Ramos (cell line): ENCODE measurements at regions not wholly inside any gene's neighbourhood (a gene's known extent, or its start where the extent isn't known, plus 50 kb on each side); places are given as distances from the start of the nearest gene placed in this dataset.

Experiments
- in situ Hi-C: fragments of 300-500 bp; cut with MboI; formaldehyde crosslinking; loops from one replicate; pipeline ENCODE4 v1.14.3; 2022; ENCODE audit warnings: low sequenced_read_pairs; ENCODE audit not compliant: unreplicated experiment

DNA sequence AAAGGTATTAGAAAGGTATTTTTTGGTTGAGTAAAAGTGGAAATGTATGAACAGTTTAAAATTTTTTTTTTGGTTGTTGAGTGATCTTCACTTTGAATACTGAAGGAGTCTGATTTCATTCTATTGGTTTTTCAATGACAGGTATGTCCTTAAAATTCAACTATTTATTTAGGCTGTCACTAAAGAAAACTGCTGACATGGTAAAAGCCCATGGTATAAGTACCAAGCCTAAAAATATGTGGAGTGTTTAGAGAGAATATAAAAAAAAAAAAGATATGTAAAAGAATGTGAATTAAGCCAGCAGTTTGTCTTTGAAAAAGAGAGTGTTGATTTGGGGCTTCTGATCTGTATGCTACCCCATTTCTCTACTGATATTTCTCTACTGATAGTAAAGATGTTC is 90.3 kb upstream of the SUCLG2 start:
- in situ Hi-C loops: no loop called here

DNA sequence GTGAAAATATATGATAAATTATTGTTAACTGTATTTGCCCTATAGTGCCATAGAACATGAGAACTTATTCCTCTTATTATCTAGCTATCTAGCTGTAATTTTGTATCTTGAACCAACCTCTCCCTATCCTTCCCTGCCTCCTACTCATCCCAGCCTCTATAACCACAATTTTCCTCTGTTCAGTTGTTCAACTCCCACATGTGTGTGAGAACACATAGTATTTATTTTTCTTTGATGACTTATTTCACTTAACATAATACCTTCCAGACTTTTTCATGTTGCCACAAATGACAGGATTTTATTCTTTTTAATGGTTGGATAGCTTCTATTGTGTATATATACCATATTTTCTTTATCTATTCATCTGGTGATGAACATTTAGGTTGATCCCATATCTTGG is 85.4 kb upstream of the SUCLG2 start:
- in situ Hi-C loops: no loop called here

DNA sequence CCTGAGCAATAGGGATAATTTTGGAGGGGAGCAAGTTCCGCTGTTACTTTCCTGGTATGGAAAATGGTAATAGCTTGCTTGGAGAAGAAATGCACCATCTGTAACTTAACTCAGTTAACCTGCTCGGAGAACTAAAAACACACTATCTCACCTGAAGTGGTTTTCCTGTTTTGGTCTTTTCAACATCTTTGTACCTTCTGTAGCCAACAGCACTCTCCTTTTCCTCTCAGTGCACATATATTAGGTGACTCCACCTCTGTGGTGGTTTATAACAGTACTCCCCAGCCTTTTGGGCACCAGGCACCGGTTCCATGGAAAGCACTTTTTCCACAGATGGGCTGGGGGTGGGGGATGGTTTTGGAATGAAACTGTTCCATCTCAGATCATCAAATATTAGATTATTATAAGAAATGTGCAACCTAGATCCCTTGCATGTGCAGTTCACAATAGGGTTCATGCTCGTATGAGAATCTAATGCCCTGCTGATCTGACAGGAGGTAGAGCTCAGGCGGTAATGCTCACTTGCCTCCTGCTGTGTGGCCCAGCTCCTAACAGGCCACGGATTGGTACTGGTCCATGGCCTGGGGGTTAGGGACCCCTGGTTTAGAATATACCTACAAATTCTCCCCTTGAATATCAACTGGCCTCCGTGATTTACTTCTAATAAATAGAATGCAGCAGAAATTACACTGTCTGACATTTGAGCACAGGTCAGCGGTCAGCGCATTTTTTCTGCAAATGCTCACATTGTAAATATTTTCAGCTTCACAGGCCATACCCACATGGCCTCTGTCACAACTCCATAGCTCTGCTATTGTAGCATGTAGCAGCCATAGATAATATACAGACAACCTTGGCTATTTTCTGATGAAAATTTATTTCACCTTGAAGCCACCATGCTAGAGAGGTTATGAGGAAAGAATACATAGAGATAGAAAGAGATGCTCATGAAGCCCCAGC is 83.8 kb upstream of the SUCLG2 start:
- in situ Hi-C loops: no loop called here

DNA sequence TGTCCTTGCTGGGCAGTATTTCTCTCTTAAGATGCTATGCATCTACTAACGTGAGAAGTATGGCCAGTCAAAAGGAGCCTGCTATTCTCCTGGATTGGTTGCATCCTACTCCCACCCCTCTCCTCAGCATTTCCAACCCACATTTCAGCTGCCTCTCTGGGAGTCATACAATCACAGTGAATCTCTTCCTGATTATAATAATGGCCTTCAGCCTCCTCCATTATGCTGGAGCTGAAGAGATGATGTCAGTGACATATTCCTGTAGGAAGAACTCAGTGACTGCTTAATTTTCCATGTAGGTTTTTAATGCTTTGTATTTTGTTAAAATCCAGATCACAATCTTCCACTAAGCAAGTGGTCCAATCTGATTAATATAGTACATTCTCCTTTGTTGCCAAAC is 82.7 kb upstream of the SUCLG2 start:
- in situ Hi-C loops: no loop called here

DNA sequence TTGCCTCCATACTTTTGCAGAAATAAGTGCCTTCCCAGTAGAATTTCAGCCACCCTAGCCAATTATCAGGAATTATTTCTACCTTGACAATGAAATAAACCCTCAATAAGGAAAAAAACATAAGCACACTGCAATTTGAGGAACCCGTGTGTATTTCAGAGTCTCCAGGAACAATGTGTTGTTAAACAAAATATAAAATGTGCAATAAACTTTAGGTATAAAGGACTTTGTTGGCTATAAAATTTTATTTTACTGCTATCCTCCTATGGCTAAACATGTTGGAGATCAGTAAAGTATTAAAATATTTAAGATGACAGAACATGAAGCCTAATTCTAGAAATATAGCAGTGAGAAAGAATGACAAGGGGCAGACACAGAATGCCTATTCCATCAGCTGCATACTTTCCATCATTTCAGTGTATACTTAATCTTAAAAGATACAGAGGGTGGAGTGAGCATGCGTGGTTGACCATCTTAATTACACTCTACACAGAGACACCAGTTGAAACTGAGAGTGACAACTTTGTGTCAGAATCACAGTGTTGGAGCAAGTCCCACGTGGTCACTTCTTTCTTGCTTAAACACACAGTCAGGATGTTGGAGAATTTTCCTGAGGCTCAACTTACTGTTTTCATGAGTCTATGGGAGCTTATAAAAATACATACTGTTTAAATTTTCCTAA is 79.0 kb upstream of the SUCLG2 start:
- in situ Hi-C loops: no loop called here

DNA sequence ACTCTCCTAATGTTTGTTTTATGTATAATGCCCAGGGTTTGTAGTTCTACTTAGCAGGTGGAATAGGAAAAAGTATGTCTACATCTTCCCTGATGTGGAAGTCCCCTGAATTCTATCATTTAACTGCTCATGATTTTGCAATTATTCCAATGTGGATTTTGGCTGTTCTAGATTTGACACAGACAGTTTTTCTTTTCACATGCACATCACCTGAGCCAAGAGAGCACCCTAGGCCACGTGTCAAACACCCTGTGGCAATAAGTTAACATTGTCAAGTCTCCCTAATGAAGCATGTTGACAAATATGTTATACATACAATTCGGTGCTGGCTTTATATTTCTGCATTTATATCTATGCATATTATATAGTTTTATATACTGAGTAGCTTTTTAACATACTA is 70.0 kb upstream of the SUCLG2 start:
- in situ Hi-C loops: no loop called here

DNA sequence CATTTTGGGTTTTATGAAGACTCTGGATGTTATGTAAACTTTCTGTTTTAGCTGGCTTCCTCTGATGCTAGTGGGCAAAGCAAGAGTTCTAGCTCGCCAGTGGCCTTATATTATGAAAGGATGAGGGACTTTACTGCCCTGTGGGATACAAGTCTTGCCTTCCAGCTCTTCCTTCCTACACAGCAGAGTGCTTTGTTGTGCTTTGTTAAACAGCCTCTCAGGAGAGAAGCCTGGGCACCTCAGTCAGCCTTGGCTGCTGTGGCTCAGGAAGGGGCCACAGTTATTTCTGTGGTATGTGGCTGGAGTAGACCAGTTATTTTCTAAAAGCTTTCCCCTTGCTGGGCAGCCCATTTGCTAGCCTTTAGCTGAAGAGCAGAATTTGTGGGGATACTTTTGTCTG is 69.5 kb upstream of the SUCLG2 start:
- in situ Hi-C loops: no loop called here

DNA sequence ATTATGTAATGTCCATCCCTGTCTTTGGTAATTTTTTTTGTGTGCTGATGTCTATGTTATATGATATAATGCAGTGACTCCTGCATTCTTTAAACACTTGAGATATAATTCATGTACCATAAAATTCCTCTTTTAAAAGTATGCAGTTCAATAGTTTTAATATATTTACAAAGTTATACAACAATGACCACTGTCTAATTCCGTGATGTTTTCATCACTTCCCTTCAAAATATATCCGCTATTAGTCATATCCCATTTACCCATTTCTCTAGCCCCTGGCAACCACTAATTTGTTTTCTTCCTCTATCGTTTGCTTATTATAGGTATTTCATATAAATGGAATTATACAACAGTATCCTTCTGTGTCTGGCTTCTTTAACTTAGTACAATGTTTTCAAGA is 64.9 kb upstream of the SUCLG2 start:
- in situ Hi-C loops: no loop called here

DNA sequence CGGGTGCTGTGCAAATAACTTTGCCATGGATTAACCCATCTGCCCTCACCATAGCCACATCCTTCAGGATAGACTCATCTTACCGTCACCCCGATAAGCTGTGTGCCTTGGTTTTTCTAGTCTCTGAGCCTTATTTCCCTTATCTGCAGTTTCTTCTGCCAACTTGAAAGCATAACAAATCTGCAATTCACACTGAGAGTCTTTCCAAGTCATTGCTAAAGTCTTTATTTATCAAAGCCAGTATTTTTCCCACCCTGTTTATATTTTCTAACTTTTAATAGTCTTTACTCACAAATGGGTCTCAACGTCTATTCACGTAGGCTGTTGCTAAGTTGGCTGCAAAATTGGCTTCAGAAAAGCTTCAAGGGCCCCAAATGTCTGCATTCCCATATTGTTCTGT is 61.6 kb upstream of the SUCLG2 start:
- in situ Hi-C loops: no loop called here

DNA sequence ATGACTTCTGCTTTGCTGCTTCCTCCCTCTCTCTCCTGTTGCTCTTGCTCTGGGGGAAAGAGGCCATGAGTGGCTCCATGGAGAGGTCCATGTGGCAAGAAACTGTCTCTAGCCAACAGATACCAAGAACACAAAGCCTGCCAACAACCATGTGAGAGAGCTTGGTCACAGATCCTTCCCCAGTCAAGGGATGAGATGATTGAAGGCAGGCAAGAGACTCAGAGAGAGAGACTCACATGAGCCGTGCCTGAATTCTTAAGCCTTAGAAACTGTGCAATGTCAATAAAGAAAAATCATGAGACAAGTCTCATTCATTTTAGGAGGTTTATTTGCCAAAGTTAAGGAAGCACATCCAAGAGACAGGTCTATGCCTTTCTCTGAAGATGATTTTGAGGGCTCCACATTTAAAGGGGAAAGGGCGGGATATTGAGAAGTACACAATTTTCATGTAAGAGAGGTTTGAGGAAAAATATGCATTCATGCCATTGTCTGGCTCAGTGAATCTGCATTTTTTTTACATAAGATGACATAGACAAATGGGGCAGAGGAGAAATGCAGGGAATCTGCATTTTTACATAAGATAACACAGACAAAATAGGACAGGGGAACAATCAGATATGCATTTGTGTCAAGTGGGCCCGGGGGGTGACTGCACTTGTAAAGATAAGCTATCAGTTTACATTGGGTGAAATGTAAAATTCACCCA is 59.5 kb upstream of the SUCLG2 start:
- in situ Hi-C loops: no loop called here

DNA sequence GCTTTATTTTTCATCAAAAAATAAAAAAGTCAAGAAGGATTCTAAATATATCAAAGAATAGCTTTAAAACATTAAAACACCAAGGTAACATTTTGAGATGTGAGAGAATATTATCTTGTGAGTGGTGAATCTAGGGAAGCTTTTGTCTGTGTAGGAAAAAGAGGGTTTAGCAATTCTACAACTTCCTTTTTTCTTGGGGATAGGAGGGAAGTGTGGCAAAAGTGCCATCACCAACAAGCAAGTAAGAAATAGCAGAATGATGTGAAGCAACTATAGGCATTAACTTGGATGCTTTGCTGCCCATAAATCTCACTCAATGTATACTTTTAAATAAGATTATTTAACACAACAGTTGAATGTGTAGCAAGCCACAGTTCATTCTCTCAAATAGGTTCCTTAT is 57.8 kb upstream of the SUCLG2 start:
- in situ Hi-C loops: no loop called here

DNA sequence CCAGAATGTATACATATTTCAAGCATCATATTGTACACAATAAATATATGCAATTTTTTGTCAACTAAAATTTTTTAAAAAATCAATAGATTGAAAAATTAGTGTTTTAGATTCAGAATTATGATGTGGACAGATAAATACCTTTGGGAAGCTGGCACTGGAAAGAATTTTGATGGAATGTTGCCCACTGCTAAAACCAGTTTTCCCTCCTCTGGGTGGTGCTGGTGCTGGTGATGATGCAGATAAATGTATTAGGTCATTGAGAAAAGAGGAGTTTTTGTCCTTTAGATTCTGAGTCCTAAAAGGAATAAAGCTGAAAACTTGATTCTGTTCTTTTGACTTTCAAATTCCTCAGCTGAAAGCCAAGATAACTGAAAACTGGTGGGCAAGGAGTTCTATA is 56.0 kb upstream of the SUCLG2 start:
- in situ Hi-C loops: no loop called here

DNA sequence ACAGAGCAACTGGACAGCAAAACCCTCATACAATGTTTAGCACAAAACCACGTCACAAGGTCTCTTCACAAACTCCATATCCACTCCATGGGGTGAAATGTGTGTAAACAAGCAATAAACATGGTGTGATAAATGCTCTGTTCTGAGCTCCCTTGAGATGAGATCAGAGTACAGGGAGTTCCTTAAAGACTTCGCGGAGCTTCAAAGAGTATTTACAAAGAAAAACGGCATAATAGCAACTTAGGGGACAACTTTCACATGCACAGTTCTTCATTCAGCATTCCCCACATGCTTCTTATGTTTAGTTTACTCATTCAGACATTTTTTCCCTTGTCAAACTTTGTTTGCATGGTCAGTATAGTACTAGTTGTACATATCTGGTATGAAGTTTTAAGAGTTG is 52.5 kb upstream of the SUCLG2 start:
- in situ Hi-C loops: no loop called here

DNA sequence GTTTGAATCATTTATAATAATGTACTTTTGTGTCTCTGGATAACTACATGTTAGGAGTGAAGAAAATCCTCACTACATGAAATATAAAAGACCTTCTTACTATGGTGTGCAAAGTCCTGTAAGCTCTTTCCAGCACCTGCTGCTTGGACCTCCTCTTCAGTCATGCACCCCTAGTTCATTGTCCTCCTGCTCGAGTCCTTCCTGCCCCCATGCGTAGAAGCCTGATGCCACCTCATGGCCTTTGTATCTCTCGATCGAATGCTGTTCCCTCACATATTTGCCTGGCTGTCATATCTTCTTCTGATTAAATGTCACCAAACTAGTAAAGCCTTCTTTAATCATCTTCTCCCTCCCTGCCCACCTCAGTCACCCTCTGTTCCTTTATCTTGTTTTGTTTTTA is 49.9 kb upstream of the SUCLG2 start:
- in situ Hi-C loops: no loop called here
